ENCODE measurements at regions not wholly inside any gene's neighbourhood (a gene's known extent, or its start where the extent isn't known, plus 50 kb on each side); places are given as distances from the start of the nearest gene placed in this dataset.

DNA sequence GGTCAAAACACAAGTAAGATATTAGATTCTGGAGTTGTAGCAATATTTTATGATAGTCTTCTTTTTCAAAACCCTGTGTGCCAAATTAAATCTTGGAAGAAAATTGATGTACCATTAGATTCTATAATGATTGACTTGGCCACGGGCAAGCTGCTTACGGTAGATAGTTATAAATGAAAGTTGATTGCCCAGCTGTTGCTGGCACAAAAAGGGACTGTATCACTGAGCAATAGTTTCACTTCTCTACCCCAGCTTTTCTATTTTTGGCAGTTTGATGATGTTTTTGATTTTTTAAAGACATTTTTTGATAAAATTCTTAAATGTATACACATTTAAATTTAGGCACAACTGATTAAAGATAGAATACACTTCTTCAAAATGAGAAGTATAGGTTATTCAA is 333.3 kb downstream of the TRAM1L1 start:
- H3K9ac ChIP-seq: no peak overlapping the region
- no peaks in the 10 kb centered on the region for H4K20me1 ChIP-seq (ENCODE audit: insufficient read depth)
- no peak overlapping the region for H3K4me3 ChIP-seq (ENCODE audit: low read depth in 2 of 2, low read length in 1 of 2)
- no peaks in the 10 kb centered on the region for H3F3A ChIP-seq (replicated peaks; ENCODE audit: insufficient read depth)
- H3K27ac ChIP-seq (ENCODE audit: low read depth in 2 of 2, low read length in 1 of 2): no peak overlapping the region
- H3K9me3 ChIP-seq: no peaks in the 10 kb centered on the region
- H3K4me2 ChIP-seq: no peak overlapping the region
- H3K36me3 ChIP-seq (replicated peaks in 1 of 2; ENCODE audit: control insufficient read depth in 1 of 2, insufficient read depth in 2 of 2, low read length in 1 of 2): no peaks in the 10 kb centered on the region
- CTCF ChIA-PET: no interaction called here
- 57% methylated on average over 2 of the region's 2 CpGs for WGBS (ENCODE audit: low lambda C conversion rate)
- DNase-seq: no peak
- H3K9me2 ChIP-seq: no peaks in the 10 kb centered on the region
- POLR2A ChIA-PET: no interaction called here
- no peak overlapping the region for H2AFZ ChIP-seq (ENCODE audit: low read depth)
- TF ChIP-seq FOXJ3 (CRISPR knock-in tag; IDR thresholded peaks at IDR 0.05) (no peak), EZH2phosphoT487 (IDR thresholded peaks at IDR 0.05; ENCODE audit: borderline replicate concordance, low read depth) (no peak), RCOR1 (IDR thresholded peaks at IDR 0.05; ENCODE audit: low read length) (no peak), POLR2AphosphoS5 (IDR thresholded peaks at IDR 0.05; ENCODE audit: low read depth, low read length) (no peak), GATA2 (CRISPR knock-in tag; IDR thresholded peaks at IDR 0.05) (no peak), RXRA (IDR thresholded peaks at IDR 0.05; ENCODE audit: borderline replicate concordance, low read depth) (no peak)
- TF ChIP-seq, protein P1, sequence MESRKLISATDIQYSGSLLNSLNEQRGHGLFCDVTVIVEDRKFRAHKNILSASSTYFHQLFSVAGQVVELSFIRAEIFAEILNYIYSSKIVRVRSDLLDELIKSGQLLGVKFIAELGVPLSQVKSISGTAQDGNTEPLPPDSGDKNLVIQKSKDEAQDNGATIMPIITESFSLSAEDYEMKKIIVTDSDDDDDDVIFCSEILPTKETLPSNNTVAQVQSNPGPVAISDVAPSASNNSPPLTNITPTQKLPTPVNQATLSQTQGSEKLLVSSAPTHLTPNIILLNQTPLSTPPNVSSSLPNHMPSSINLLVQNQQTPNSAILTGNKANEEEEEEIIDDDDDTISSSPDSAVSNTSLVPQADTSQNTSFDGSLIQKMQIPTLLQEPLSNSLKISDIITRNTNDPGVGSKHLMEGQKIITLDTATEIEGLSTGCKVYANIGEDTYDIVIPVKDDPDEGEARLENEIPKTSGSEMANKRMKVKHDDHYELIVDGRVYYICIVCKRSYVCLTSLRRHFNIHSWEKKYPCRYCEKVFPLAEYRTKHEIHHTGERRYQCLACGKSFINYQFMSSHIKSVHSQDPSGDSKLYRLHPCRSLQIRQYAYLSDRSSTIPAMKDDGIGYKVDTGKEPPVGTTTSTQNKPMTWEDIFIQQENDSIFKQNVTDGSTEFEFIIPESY (IDR thresholded peaks at IDR 0.05; ENCODE audit: borderline replicate concordance, low read depth): no peak
- TF ChIP-seq, protein P2, sequence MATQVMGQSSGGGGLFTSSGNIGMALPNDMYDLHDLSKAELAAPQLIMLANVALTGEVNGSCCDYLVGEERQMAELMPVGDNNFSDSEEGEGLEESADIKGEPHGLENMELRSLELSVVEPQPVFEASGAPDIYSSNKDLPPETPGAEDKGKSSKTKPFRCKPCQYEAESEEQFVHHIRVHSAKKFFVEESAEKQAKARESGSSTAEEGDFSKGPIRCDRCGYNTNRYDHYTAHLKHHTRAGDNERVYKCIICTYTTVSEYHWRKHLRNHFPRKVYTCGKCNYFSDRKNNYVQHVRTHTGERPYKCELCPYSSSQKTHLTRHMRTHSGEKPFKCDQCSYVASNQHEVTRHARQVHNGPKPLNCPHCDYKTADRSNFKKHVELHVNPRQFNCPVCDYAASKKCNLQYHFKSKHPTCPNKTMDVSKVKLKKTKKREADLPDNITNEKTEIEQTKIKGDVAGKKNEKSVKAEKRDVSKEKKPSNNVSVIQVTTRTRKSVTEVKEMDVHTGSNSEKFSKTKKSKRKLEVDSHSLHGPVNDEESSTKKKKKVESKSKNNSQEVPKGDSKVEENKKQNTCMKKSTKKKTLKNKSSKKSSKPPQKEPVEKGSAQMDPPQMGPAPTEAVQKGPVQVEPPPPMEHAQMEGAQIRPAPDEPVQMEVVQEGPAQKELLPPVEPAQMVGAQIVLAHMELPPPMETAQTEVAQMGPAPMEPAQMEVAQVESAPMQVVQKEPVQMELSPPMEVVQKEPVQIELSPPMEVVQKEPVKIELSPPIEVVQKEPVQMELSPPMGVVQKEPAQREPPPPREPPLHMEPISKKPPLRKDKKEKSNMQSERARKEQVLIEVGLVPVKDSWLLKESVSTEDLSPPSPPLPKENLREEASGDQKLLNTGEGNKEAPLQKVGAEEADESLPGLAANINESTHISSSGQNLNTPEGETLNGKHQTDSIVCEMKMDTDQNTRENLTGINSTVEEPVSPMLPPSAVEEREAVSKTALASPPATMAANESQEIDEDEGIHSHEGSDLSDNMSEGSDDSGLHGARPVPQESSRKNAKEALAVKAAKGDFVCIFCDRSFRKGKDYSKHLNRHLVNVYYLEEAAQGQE (IDR thresholded peaks at IDR 0.05; ENCODE audit: low read depth, low read length): no peak
- TF ChIP-seq, protein P3, sequence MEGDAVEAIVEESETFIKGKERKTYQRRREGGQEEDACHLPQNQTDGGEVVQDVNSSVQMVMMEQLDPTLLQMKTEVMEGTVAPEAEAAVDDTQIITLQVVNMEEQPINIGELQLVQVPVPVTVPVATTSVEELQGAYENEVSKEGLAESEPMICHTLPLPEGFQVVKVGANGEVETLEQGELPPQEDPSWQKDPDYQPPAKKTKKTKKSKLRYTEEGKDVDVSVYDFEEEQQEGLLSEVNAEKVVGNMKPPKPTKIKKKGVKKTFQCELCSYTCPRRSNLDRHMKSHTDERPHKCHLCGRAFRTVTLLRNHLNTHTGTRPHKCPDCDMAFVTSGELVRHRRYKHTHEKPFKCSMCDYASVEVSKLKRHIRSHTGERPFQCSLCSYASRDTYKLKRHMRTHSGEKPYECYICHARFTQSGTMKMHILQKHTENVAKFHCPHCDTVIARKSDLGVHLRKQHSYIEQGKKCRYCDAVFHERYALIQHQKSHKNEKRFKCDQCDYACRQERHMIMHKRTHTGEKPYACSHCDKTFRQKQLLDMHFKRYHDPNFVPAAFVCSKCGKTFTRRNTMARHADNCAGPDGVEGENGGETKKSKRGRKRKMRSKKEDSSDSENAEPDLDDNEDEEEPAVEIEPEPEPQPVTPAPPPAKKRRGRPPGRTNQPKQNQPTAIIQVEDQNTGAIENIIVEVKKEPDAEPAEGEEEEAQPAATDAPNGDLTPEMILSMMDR (IDR thresholded peaks at IDR 0.05): no peak
- TF ChIP-seq, protein P4, sequence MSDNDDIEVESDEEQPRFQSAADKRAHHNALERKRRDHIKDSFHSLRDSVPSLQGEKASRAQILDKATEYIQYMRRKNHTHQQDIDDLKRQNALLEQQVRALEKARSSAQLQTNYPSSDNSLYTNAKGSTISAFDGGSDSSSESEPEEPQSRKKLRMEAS (IDR thresholded peaks at IDR 0.05; ENCODE audit: low read depth): no peak
- no peaks in the 10 kb centered on the region for H3K4me1 ChIP-seq (ENCODE audit: control insufficient read depth in 1 of 2, insufficient read depth in 2 of 2, low read depth in 1 of 2, low read length in 1 of 2)
- no peaks in the 10 kb centered on the region for H3K79me2 ChIP-seq (ENCODE audit: insufficient read depth)
- no peaks in the 10 kb centered on the region for H3K27me3 ChIP-seq (ENCODE audit: insufficient read depth)
